ENCODE measurements at regions not wholly inside any gene's neighbourhood (a gene's known extent, or its start where the extent isn't known, plus 50 kb on each side); places are given as distances from the start of the nearest gene placed in this dataset.

GRCh38 chrX:25383196-25383595, 367.4 kb upstream of the ARX start:
- Histone ChIP-seq H3F3A (replicated peaks; ENCODE audit: low read depth) (no peaks in the 10 kb centered on the region), H3K4me1 (ENCODE audit: insufficient read depth) (no peaks in the 10 kb centered on the region), H3K9me2 (ENCODE audit: insufficient read depth) (no peaks in the 10 kb centered on the region), H4K20me1 (replicated peaks; ENCODE audit: insufficient read depth) (no peaks in the 10 kb centered on the region), H3K79me2 (replicated peaks; ENCODE audit: insufficient read depth) (no peaks in the 10 kb centered on the region), H3K36me3 (ENCODE audit: insufficient read depth) (no peaks in the 10 kb centered on the region), H3K4me3 (no peak overlapping the region), H2AFZ (no peak overlapping the region), H3K27ac (ENCODE audit: low read depth) (no peak overlapping the region), H3K27me3 (ENCODE audit: insufficient read depth) (no peaks in the 10 kb centered on the region), H3K4me2 (no peak overlapping the region)
- Mint-ChIP-seq H3K4me3 (no peak overlapping the region), H3K9me3 (no peaks in the 10 kb centered on the region), H3K27ac (no peak overlapping the region; the same call in 1 of the 2 replicates), H3K4me1 (no peaks in the 10 kb centered on the region; the same call in 2 of the 3 replicates), H3K36me3 (ENCODE audit: low read depth) (no peaks in the 10 kb centered on the region), H3K27me3 (ENCODE audit: insufficient read depth, low read depth, poor library complexity) (no peaks in the 10 kb centered on the region)
- no peak for TF ChIP-seq ETS1 (IDR thresholded peaks at IDR 0.05)
- no peak for TF ChIP-seq ZNF462 (CRISPR knock-in tag; IDR thresholded peaks at IDR 0.05)
- no peak for TF ChIP-seq ZNF114 (CRISPR knock-in tag; IDR thresholded peaks at IDR 0.05)
- no peak for TF ChIP-seq ZNF331 (CRISPR knock-in tag; IDR thresholded peaks at IDR 0.05; ENCODE audit: low read depth)
- TF ChIP-seq EZH2phosphoT487 (IDR thresholded peaks at IDR 0.05; ENCODE audit: unreplicated experiment) = no peak
- no peak for TF ChIP-seq POLR2AphosphoS5 (IDR thresholded peaks at IDR 0.05; ENCODE audit: low read depth)
- no peak for TF ChIP-seq CREB1 (CRISPR knock-in tag; IDR thresholded peaks at IDR 0.05; ENCODE audit: low read depth)
- no peak for TF ChIP-seq STAT1 (IDR thresholded peaks at IDR 0.05; ENCODE audit: unreplicated experiment)
- TF ChIP-seq JUNB (IDR thresholded peaks at IDR 0.05; ENCODE audit: unreplicated experiment) = no peak
- DNase-seq (ENCODE audit: low spot score) (no peak), ATAC-seq (no peak)
